ENCODE measurements at regions not wholly inside any gene's neighbourhood (a gene's known extent, or its start where the extent isn't known, plus 50 kb on each side); places are given as distances from the start of the nearest gene placed in this dataset.

GRCh38 chr6:106017454-106017853 lies 68.7 kb upstream of the PRDM1 start:
- no peak for DNase-seq (ENCODE audit: low read depth)
- TF ChIP-seq CTCF (IDR thresholded peaks at IDR 0.05; ENCODE audit: control insufficient read depth, insufficient read depth, low read depth, low read length, missing control alignments) = no peak
- H3K4me3 ChIP-seq (ENCODE audit: control insufficient read depth, low read depth, low read length) = no peak overlapping the region

GRCh38 chr6:106014955-106015354 lies 71.2 kb upstream of the PRDM1 start:
- no peak for TF ChIP-seq CTCF (IDR thresholded peaks at IDR 0.05; ENCODE audit: control insufficient read depth, insufficient read depth, low read depth, low read length, missing control alignments)
- no peak overlapping the region for H3K4me3 ChIP-seq (ENCODE audit: control insufficient read depth, low read depth, low read length)
- no peak for DNase-seq (ENCODE audit: low read depth)

- H3K4me3 ChIP-seq (ENCODE audit: control insufficient read depth, low read depth, low read length) = no peak overlapping the region
- DNase-seq (ENCODE audit: low read depth) = no peak
- TF ChIP-seq CTCF (IDR thresholded peaks at IDR 0.05; ENCODE audit: control insufficient read depth, insufficient read depth, low read depth, low read length, missing control alignments) = no peak
Measured at GRCh38 chr6:106011476-106011875, 74.7 kb upstream of the PRDM1 start.

- no peak for TF ChIP-seq CTCF (IDR thresholded peaks at IDR 0.05; ENCODE audit: control insufficient read depth, insufficient read depth, low read depth, low read length, missing control alignments)
- no peak for DNase-seq (ENCODE audit: low read depth)
- H3K4me3 ChIP-seq (ENCODE audit: control insufficient read depth, low read depth, low read length) = no peak overlapping the region
Measured at GRCh38 chr6:106005954-106006353, 80.2 kb upstream of the PRDM1 start.

GRCh38 chr6:106005013-106005412 lies 81.1 kb upstream of the PRDM1 start:
- no peak overlapping the region for H3K4me3 ChIP-seq (ENCODE audit: control insufficient read depth, low read depth, low read length)
- no peak for DNase-seq (ENCODE audit: low read depth)
- no peak for TF ChIP-seq CTCF (IDR thresholded peaks at IDR 0.05; ENCODE audit: control insufficient read depth, insufficient read depth, low read depth, low read length, missing control alignments)

- no peak for TF ChIP-seq CTCF (IDR thresholded peaks at IDR 0.05; ENCODE audit: control insufficient read depth, insufficient read depth, low read depth, low read length, missing control alignments)
- no peak overlapping the region for H3K4me3 ChIP-seq (ENCODE audit: control insufficient read depth, low read depth, low read length)
- no peak for DNase-seq (ENCODE audit: low read depth)
Measured at GRCh38 chr6:106003268-106003987, 82.7 kb upstream of the PRDM1 start.

Data from AG09309 (cell line).